Activated CD4-positive, alpha-beta memory T cell treated with anti-CD3 and anti-CD28 coated beads, Interleukin-2, amount 10 ng/mL, durations not matched to agents 7 days and 5 days (primary cell): ENCODE measurements at regions not wholly inside any gene's neighbourhood (a gene's known extent, or its start where the extent isn't known, plus 50 kb on each side); places are given as distances from the start of the nearest gene placed in this dataset.
"Not testable (repeated sequence)": the region's sequence is repeated elsewhere in the genome, so short reads cannot be mapped to it uniquely, and the experiment has no call there.

Source experiments
- CTCF ChIA-PET: fragments of 350-600 bp; sonication (Branson Sonifier 250); formaldehyde crosslinking; loops from one replicate; lab custom pipeline; 2021; ENCODE audit warnings: antibody characterized with exemption, inconsistent platforms; lab: Charles Lee
- POLR2A ChIA-PET: fragments of 350-600 bp; sonication (Branson Sonifier 250); formaldehyde crosslinking; loops from one replicate; lab custom pipeline; 2021; ENCODE audit warnings: antibody characterized with exemption; lab: Charles Lee
- DNase-seq: peaks from one replicate; pipeline ENCODE4 v3.0.0-alpha.2; 2020
- H3K27ac Mint-ChIP-seq: one replicate; pipeline ENCODE4 v1.8.0; 2021; ENCODE audit warnings: mild to moderate bottlenecking, mixed read lengths
- H3K27me3 Mint-ChIP-seq: one replicate; pipeline ENCODE4 v1.8.0; 2021; ENCODE audit warnings: mixed read lengths
- H3K36me3 Mint-ChIP-seq: one replicate; pipeline ENCODE4 v1.8.0; 2021; ENCODE audit warnings: low read depth, mixed read lengths
- H3K4me1 Mint-ChIP-seq: one replicate; pipeline ENCODE4 v1.8.0; 2021; ENCODE audit warnings: mixed read lengths
- H3K4me3 Mint-ChIP-seq: one replicate; pipeline ENCODE4 v1.8.0; 2021; ENCODE audit warnings: mild to moderate bottlenecking, mixed read lengths
- H3K9me3 Mint-ChIP-seq: one replicate; pipeline ENCODE4 v1.8.0; 2021; ENCODE audit warnings: mixed read lengths

GRCh38 chr7:108627476-108628051 is 57.9 kb downstream of the DNAJB9 start:
- H3K27ac Mint-ChIP-seq = no peak overlapping the region
- POLR2A ChIA-PET = no interaction called here
- no peaks in the 10 kb centered on the region for H3K4me1 Mint-ChIP-seq
- no peaks in the 10 kb centered on the region for H3K36me3 Mint-ChIP-seq
- DNase-seq = no peak
- CTCF ChIA-PET = no interaction called here
- no peak overlapping the region for H3K4me3 Mint-ChIP-seq
- no peaks in the 10 kb centered on the region for H3K9me3 Mint-ChIP-seq
- peaks cover 10% of the 10 kb centered on the region for H3K27me3 Mint-ChIP-seq

- no peak overlapping the region for H3K27ac Mint-ChIP-seq
- no peaks in the 10 kb centered on the region for H3K9me3 Mint-ChIP-seq
- ChIA-PET POLR2A (no interaction called here), CTCF (no interaction called here)
- H3K36me3 Mint-ChIP-seq = no peaks in the 10 kb centered on the region
- H3K4me1 Mint-ChIP-seq = no peaks in the 10 kb centered on the region
- H3K4me3 Mint-ChIP-seq = no peak overlapping the region
- H3K27me3 Mint-ChIP-seq = peaks cover 10% of the 10 kb centered on the region
- no peak for DNase-seq
Measured at GRCh38 chr7:108628678-108629077, 59.0 kb downstream of the DNAJB9 start.

GRCh38 chr7:108629651-108630400 is 60.2 kb downstream of the DNAJB9 start:
- H3K9me3 Mint-ChIP-seq = no peaks in the 10 kb centered on the region
- H3K4me3 Mint-ChIP-seq = no peak overlapping the region
- no peak overlapping the region for H3K27ac Mint-ChIP-seq
- POLR2A ChIA-PET = no interaction called here
- no peaks in the 10 kb centered on the region for H3K36me3 Mint-ChIP-seq
- CTCF ChIA-PET = interaction anchor here (0.7 kb wide), 1 partner anchor 917 kb away, joined by 3 read pairs; no protein-coding TSS in a partner anchor
- no peak for DNase-seq
- H3K27me3 Mint-ChIP-seq = peaks cover 6% of the 10 kb centered on the region
- H3K4me1 Mint-ChIP-seq = no peaks in the 10 kb centered on the region

GRCh38 chr7:108634036-108634435 is 64.4 kb downstream of the DNAJB9 start:
- H3K36me3 Mint-ChIP-seq = no peaks in the 10 kb centered on the region
- POLR2A ChIA-PET = no interaction called here
- no peaks in the 10 kb centered on the region for H3K9me3 Mint-ChIP-seq
- H3K27me3 Mint-ChIP-seq = peaks cover 6% of the 10 kb centered on the region
- no peak overlapping the region for H3K27ac Mint-ChIP-seq
- no peaks in the 10 kb centered on the region for H3K4me1 Mint-ChIP-seq
- no peak for DNase-seq
- no peak overlapping the region for H3K4me3 Mint-ChIP-seq
- CTCF ChIA-PET = no interaction called here

GRCh38 chr7:108634535-108634934 is 64.9 kb downstream of the DNAJB9 start:
- H3K27ac Mint-ChIP-seq = no peak overlapping the region
- CTCF ChIA-PET = no interaction called here
- H3K4me3 Mint-ChIP-seq = no peak overlapping the region
- no peaks in the 10 kb centered on the region for H3K36me3 Mint-ChIP-seq
- no peak for DNase-seq
- no peaks in the 10 kb centered on the region for H3K4me1 Mint-ChIP-seq
- H3K27me3 Mint-ChIP-seq = peaks cover 5% of the 10 kb centered on the region
- POLR2A ChIA-PET = no interaction called here
- no peaks in the 10 kb centered on the region for H3K9me3 Mint-ChIP-seq

- POLR2A ChIA-PET = no interaction called here
- DNase-seq = no peak
- no peaks in the 10 kb centered on the region for H3K9me3 Mint-ChIP-seq
- H3K27ac Mint-ChIP-seq = no peak overlapping the region
- no peaks in the 10 kb centered on the region for H3K27me3 Mint-ChIP-seq
- CTCF ChIA-PET = no interaction called here
- no peaks in the 10 kb centered on the region for H3K4me1 Mint-ChIP-seq
- no peaks in the 10 kb centered on the region for H3K36me3 Mint-ChIP-seq
- H3K4me3 Mint-ChIP-seq = no peak overlapping the region
Measured at GRCh38 chr7:108637049-108637621, 67.5 kb downstream of the DNAJB9 start.

GRCh38 chr7:108642126-108642525 is 72.5 kb downstream of the DNAJB9 start:
- H3K27me3 Mint-ChIP-seq = no peaks in the 10 kb centered on the region
- no peaks in the 10 kb centered on the region for H3K9me3 Mint-ChIP-seq
- DNase-seq = no peak
- H3K36me3 Mint-ChIP-seq = no peaks in the 10 kb centered on the region
- H3K27ac Mint-ChIP-seq = no peak overlapping the region
- H3K4me1 Mint-ChIP-seq = no peaks in the 10 kb centered on the region
- POLR2A ChIA-PET = no interaction called here
- CTCF ChIA-PET = no interaction called here
- no peak overlapping the region for H3K4me3 Mint-ChIP-seq

GRCh38 chr7:108643136-108643535 is 73.5 kb downstream of the DNAJB9 start:
- ChIA-PET POLR2A (no interaction called here), CTCF (no interaction called here)
- no peak for DNase-seq
- no peaks in the 10 kb centered on the region for H3K36me3 Mint-ChIP-seq
- no peak overlapping the region for H3K27ac Mint-ChIP-seq
- no peaks in the 10 kb centered on the region for H3K9me3 Mint-ChIP-seq
- H3K27me3 Mint-ChIP-seq = no peaks in the 10 kb centered on the region
- H3K4me3 Mint-ChIP-seq = no peak overlapping the region
- H3K4me1 Mint-ChIP-seq = no peaks in the 10 kb centered on the region

GRCh38 chr7:108648989-108649388 is 79.3 kb downstream of the DNAJB9 start:
- H3K9me3 Mint-ChIP-seq = no peaks in the 10 kb centered on the region
- no peak overlapping the region for H3K27ac Mint-ChIP-seq
- no peak overlapping the region for H3K4me3 Mint-ChIP-seq
- H3K36me3 Mint-ChIP-seq = no peaks in the 10 kb centered on the region
- H3K4me1 Mint-ChIP-seq = no peaks in the 10 kb centered on the region
- H3K27me3 Mint-ChIP-seq = no peaks in the 10 kb centered on the region
- ChIA-PET POLR2A (no interaction called here), CTCF (no interaction called here)
- no peak for DNase-seq

GRCh38 chr7:108650467-108650866 is 80.8 kb downstream of the DNAJB9 start:
- ChIA-PET CTCF (no interaction called here), POLR2A (no interaction called here)
- no peaks in the 10 kb centered on the region for H3K27me3 Mint-ChIP-seq
- DNase-seq = no peak
- H3K36me3 Mint-ChIP-seq = no peaks in the 10 kb centered on the region
- no peak overlapping the region for H3K27ac Mint-ChIP-seq
- H3K9me3 Mint-ChIP-seq = no peaks in the 10 kb centered on the region
- H3K4me3 Mint-ChIP-seq = no peak overlapping the region
- H3K4me1 Mint-ChIP-seq = no peaks in the 10 kb centered on the region

GRCh38 chr7:108652886-108653285 is 83.2 kb downstream of the DNAJB9 start:
- no peak overlapping the region for H3K27ac Mint-ChIP-seq
- H3K27me3 Mint-ChIP-seq = no peaks in the 10 kb centered on the region
- no peaks in the 10 kb centered on the region for H3K4me1 Mint-ChIP-seq
- no peaks in the 10 kb centered on the region for H3K36me3 Mint-ChIP-seq
- POLR2A ChIA-PET = no interaction called here
- CTCF ChIA-PET = no interaction called here
- H3K4me3 Mint-ChIP-seq = no peak overlapping the region
- no peak for DNase-seq
- no peaks in the 10 kb centered on the region for H3K9me3 Mint-ChIP-seq

- Mint-ChIP-seq H3K27ac (no peak overlapping the region), H3K36me3 (no peaks in the 10 kb centered on the region), H3K4me1 (no peaks in the 10 kb centered on the region), H3K4me3 (no peak overlapping the region), H3K9me3 (no peaks in the 10 kb centered on the region), H3K27me3 (no peaks in the 10 kb centered on the region)
- POLR2A ChIA-PET = no interaction called here
- no peak for DNase-seq
- CTCF ChIA-PET = no interaction called here
Measured at GRCh38 chr7:108653526-108653925, 83.9 kb downstream of the DNAJB9 start.

- H3K27ac Mint-ChIP-seq, H3K4me3 Mint-ChIP-seq, H3K36me3 Mint-ChIP-seq, H3K4me1 Mint-ChIP-seq, CTCF ChIA-PET, H3K27me3 Mint-ChIP-seq, DNase-seq, POLR2A ChIA-PET, H3K9me3 Mint-ChIP-seq: not testable (repeated sequence)
Measured at GRCh38 chr7:108657140-108657726, 87.6 kb downstream of the DNAJB9 start.
